ENCODE measurements at regions not wholly inside any gene's neighbourhood (a gene's known extent, or its start where the extent isn't known, plus 50 kb on each side); places are given as distances from the start of the nearest gene placed in this dataset.

DNA sequence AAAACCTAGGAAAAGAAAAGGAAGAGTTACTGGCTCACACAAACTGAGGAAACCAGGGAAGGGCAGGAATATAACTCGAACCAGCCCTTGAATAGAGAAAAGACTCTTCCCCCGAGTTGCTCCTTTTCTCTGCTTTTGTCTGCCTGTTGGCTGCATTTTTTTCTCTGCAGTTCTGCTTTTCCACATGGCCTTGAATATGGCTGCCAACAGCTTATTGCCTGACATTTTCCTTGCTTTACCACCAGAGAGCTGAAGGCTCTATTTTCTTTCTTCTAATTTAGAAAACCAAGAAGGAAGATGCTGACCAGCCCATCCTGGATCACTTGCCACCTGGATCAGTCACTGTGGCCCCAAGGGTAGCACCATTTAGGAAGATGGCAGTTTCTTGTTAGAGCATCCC, 164.8 kb upstream of the MAN1A1 start:
- TF ChIP-seq EZH2 (IDR thresholded peaks at IDR 0.05; ENCODE audit: insufficient read depth, poor library complexity, severe bottlenecking) (no peak), EZH2phosphoT487 (IDR thresholded peaks at IDR 0.05; ENCODE audit: insufficient read depth, low read depth) (no peak)
